HG03159 (cell line): ENCODE measurements at regions not wholly inside any gene's neighbourhood (a gene's known extent, or its start where the extent isn't known, plus 50 kb on each side); places are given as distances from the start of the nearest gene placed in this dataset.
"Not testable (repeated sequence)": the region's sequence is repeated elsewhere in the genome, so short reads cannot be mapped to it uniquely, and the experiment has no call there.

Experiments
- ATAC-seq: cut with Tn5 transposase; IDR thresholded peaks from one replicate; pipeline ENCODE4 v1.9.1; 2021; ENCODE audit warnings: mild to moderate bottlenecking, moderate library complexity; ENCODE audit not compliant: unreplicated experiment

DNA sequence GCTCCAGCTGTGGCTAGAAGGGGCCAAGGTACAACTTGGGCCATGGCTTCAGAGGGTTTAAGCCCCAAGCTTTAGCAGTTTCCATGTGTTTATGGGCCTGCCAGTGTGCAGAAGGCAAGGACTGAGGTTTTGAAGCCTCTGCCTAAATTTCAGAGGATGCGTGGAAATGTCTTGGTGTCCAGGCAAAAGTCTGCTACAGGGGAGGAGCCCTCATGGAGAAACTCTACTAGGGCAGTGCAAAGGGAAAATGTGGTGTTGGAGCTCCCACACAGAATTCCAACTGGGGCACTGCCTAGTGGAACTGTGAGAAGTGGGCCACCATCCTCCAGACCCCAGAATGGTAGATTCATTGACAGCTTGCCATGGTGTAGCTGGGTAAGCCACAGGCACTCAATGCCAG is 527.2 kb upstream of the RORB start:
- ATAC-seq, result no peak

GRCh38 chr9:73976424-73976823 is 520.7 kb upstream of the RORB start:
- ATAC-seq, result not testable (repeated sequence)

DNA sequence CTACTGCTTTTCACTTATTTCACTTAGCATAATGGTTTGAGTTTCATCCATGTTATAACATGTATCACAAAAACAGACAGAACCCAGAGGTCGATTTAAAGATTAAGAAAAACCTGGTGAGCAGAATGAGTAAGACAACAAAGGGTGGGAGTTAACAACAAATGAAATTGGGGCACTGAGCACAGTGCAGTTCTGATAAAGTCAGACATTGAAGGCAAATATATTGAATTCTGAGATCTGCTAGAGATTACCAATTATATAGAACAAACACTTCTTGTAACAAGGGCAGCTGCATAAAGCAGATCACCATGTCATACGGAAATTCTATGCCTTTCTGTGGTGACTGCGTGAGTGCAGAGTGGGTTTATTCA is 517.3 kb upstream of the RORB start:
- ATAC-seq, result no peak

DNA sequence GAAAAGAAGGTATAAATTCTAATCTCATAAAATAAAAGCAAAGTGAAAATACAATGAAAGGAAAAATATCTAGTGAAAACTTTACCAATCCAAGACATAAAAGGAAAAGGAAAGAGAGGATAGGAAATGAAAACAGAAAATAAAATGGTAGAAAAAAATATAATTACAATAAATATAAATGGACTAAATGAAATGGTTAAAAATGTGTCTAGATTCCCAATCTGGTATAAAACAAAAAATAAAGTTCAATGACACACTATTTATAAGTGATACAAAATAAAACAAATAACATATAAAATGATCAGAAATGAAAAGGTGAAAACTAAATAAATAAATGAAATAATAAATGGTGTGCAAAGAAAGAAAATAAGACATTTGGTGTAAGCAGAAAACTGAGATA is 516.4 kb upstream of the RORB start:
- ATAC-seq, result no peak

- no peak for ATAC-seq
Observed at GRCh38 chr9:73981405-73981804, 515.7 kb upstream of the RORB start.

DNA sequence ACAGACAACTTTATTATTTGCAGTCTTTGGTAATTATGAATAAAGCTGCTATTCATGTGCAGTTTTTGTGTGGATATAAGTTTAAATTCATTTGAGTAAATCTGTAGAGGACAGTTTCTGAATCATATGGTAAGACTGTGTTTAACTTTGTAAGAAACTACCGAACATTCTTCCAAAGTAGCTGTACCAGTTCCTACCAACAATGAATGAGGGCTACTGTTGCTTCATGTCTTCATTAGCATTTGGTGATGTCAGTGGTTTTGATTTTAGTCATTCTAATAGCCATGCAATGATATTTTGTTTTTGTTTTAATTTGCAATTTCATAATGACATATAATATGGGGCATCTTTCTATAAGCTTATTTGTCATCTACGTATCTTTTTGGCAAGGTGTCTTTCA is 501.3 kb upstream of the RORB start:
- ATAC-seq, result no peak

DNA sequence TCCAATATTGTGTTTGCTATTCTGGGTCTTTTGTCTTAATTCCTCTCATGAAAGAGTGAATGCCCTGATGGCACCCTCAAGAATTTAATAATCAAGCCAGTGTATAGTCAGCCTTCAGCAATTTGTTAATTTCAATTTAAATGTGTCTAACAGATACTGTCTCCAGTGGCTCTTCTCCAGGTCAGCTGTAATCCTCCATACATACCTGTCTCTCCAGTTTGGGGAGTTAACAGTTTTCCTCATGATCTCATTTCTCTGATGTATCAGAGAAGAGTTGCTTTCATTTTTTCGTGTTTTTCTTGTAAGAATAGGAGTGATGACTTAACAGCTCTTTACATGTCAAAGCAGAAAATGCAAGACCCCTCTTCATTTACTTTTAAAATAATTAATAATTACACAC is 500.3 kb upstream of the RORB start:
- ATAC-seq, result no peak

DNA sequence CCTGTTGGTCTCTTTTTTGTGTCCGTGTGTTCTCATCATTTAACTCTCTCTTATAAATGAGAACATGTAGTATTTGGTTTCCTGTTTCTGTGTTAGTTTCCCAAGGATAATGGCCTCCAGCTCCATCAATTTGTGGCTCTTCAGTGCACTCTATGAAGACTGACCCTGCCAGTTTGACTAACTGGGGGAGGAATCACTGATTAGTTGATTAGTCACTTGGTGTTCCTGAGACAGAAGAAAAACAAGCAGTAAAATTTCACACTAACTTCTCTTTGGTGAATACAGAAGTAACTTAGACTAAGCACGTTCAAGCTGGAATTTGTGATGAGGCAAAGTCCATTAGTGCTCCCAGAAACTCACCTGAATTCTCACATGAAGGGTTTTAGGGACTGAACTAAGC is 495.8 kb upstream of the RORB start:
- ATAC-seq, result no peak

DNA sequence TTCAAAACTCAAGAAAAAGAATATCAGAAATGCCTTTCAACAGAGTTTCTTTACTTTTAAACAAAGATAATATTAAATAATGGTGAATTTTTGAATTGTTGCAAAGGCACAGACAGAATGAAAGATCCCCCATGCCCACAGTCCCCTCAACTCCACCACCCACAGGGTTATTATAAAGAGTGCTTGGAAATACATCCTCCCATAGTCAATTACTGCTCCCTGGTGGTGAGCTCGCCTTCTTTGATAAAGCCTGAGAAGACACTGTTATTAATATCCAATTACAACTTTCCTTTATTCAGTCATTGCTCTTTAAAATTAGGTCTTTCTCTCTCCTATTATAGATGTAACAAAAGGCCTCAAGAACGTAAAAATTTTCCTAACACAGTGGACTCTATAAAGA is 490.2 kb upstream of the RORB start:
- ATAC-seq, result no peak

DNA sequence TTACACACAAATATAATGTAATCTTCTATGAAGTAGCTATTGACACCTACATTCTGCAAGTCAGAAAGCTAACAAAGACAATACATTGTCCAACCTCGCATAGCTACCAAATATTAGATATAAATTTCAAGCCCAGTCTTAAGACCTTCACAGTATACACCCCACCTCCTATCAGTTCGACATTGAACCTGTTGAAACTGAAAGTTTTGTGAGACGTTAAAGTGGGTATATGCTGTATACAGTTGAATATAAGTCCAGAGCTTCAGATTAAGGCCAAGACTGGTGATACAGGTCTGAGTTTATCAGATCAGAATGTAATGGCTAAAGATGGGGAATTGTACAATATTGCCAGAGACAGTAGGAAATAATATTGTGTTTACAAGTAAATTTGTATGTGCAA is 489.3 kb upstream of the RORB start:
- ATAC-seq, result no peak

DNA sequence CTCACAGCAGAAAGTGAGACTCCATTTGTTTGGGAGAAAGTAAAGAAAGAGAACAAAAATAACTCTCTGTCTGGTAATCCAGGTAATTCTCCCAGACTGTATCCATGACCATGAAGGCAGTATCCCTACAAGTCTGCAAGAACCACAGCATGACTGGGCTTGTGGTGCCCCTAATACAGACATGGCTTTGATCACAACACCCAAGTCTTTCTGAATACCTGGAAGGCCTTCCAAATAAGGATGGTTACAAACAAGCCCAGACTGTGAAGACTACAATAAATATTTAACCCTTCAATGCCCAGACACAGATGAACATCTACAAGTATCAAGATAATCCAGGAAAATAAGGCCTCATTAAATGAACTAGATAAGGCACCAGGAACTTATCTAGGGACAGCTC is 481.1 kb upstream of the RORB start:
- ATAC-seq, result no peak

DNA sequence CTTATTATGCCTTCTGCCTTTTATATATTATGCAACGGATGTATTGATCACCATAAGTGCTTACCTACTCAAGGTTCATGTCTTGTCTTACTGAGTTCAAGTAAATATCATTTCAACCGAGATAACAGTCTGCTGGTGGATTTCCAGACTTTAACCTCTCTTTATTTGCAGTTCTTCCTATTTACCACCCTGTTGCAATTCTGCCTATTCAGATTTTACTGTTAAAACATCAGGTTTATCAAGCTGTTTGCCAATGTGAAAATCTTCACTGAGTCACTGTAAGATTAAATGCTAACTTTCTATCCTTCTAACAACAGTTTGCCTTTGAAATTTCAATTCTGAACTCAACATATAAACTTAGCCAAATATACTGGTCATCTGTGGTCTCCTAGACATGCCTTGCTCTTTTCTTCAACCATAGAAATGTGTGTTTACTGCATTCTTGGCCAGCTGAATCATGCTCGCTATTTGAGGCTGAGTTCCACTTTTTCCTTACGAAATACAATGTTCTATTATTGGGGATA is 471.7 kb upstream of the RORB start:
- ATAC-seq, result no peak

DNA sequence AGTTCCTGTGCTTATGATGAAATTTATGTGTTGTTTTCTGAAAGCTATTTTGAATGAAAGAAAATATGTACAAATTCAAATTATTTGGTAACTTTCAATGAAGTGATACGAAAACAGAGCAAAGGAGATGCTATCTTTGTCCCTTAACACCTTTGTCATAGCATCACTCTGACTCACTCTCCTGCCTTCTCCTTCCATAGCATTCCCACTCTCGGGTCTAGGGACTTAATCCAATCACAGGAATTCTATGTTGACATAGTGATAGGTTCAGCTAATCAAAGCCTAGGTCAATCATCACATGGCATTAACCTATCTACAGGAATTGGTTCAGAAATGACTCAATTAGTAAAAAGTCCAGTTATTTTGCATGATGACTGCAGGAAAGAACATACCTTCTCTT is 464.7 kb upstream of the RORB start:
- ATAC-seq, result no peak

- no peak for ATAC-seq
Observed at GRCh38 chr9:74035786-74036185, 461.3 kb upstream of the RORB start.

GRCh38 chr9:74036549-74037231 is 460.4 kb upstream of the RORB start:
- peak; percentile 82 for ATAC-seq

- no peak for ATAC-seq
Observed at GRCh38 chr9:74037274-74037673, 459.9 kb upstream of the RORB start.

DNA sequence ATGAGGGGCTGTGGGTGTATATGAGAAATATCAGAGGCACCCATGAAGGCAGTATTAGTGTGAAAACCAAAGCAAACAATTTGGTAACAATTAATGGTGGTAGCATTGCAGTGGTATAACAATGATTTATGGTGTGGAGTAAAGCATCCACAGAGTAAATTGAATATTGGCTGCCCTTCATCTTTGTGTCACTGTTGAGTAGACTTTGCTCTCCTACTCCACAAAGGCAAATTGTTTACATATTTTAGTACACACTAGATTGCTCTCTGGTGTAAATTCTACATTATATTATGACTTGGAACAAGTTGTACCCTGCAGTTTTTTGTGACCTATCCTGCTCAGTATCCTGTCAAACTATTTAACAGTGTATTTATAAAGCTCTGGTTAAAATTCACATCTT is 455.5 kb upstream of the RORB start:
- no peak for ATAC-seq

DNA sequence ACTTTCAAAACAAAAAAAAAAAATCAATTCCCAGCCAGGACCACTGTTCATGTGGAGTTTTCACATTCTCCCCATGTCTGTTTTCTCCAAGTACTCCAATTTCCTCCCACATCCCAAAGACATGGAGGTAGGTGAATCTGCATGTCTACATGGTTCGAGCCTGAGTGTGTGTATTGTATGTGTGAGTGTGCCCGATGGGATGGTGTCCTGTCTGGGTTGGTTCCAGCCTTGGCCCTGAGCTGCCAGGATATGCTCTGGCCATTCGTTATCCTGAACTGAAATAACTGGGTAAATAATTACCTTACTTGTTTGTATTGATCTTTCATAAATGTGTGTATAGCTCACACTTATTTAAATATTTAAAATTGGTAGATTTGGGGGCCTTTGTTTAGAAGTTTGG is 452.3 kb upstream of the RORB start:
- no peak for ATAC-seq

DNA sequence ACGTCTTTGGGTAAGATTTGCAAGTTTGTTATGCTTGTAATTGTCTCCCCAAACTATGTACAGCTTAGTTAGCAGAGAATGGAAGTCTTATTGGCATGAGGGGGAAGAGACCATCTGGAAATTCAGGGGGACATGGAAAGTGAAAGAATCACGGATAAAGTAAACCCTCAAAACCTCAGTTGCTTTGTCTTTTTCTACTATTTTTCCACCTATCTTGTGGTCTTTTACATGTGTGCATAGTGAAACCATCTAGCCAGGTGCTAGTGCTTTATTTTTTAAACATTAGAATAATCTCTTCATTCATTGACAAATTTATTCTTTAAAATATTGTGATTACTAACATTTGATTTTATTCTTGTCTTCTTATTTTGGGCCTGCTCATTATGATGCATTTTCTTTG is 441.1 kb upstream of the RORB start:
- no peak for ATAC-seq

- ATAC-seq, result not testable (repeated sequence)
Observed at GRCh38 chr9:74057051-74057450, 440.1 kb upstream of the RORB start.

DNA sequence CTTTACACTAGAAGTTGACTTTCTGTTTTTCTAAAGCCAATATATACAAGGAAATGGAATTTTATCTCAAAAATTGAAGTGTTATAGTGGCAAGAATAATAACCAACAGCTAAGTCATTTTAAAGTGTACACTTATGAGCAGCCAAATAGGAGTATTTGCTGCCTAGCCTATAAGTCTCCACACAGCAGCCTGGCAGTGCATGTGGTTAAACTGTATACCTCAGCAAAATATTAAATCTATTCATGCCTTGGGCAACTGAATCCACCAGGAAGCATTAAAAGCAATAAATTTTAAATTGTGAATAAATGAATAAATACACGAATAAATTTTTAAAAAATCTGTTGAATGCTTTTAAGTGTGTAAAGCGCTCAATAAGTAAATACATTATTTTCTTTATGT is 432.4 kb upstream of the RORB start:
- ATAC-seq, result no peak

DNA sequence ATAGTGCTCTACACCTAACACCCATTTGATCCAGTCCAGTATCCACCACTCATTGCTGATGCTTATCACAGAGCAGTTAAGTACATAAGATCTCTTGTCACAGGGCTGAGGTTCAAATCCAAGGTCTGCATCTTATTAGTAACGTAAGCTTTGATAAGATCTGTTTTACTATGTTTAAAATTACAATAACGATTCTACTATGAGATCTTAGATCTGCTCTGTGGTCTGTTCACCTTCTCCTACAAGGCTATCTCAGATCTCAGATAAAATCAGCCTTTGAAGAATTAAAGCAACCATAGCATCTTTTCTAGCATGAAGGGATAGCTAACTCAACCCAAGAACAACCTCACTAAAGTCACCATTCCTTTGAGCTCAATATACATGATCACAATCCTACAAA is 431.0 kb upstream of the RORB start:
- no peak for ATAC-seq

DNA sequence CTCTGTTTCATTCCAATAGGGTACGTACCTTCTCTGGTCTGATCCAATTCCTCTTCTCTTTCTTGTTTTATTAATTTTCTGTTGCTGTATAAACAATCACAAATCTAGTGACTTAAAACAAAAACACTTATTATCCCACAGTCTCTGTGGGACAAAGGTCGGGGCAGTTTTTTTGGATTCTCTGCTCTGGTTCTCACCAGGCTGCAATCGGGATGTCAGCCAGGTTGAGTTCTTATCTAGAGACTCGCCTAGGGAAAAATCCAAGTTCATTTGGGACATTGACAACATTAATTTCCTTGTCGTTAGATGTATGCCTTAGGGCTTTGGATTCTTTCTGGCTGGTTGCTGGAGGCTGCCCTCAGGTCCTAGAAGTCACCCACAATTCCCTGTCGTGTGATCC is 430.5 kb upstream of the RORB start:
- ATAC-seq, result no peak
